ENCODE measurements at regions not wholly inside any gene's neighbourhood (a gene's known extent, or its start where the extent isn't known, plus 50 kb on each side); places are given as distances from the start of the nearest gene placed in this dataset.

DNA sequence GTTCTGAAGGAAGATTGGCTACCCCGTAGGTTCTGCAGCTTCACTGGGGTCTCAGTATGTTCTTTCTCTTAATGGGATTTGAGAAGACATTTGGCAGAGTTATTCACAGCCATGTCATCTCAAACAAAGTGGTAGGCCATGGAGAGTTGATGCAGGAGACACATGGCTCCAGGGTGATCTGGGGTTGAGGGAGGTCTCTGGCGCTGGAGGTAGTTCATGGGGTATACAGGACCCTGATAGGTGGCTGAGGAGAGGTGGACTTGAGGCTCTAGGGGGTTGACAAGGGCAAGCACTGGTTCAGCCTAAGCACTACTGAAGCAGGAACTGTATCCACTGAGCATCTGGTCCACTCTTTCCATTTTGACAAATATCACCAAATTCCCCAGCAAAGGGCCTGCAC lies 100.4 kb downstream of the C1orf94 start:
- WGBS, 2 donors (ENCODE audit: low coverage in 1 of 2), result 76% methylated on average over 2 of the region's 2 CpGs; no CpG with 5 or more reads in 1 of the 2 donors
- Histone ChIP-seq H3K9me3 (no peaks in the 10 kb centered on the region), H3K27me3 (no peaks in the 10 kb centered on the region), H3K4me3 (no peak overlapping the region), H3K27ac (no peak overlapping the region), H3K4me1 (no peaks in the 10 kb centered on the region), H3K36me3 (no peaks in the 10 kb centered on the region)
- no peak for DNase-seq
- intact Hi-C loops (cut with DNase I; ENCODE audit: low total_unique reads), result no loop called here
- in situ Hi-C loops (cut with MboI; ENCODE audit: low pct_ligation_motif_present in 1 of 4, low pct_unique_long_range_greater_than_20kb in 1 of 4, low sequenced_read_pairs in 3 of 4), result no loop called here
- TF ChIP-seq POLR2A (IDR thresholded peaks at IDR 0.05) (no peak), POLR2AphosphoS5 (IDR thresholded peaks at IDR 0.05) (no peak)
- TF ChIP-seq, protein P1, sequence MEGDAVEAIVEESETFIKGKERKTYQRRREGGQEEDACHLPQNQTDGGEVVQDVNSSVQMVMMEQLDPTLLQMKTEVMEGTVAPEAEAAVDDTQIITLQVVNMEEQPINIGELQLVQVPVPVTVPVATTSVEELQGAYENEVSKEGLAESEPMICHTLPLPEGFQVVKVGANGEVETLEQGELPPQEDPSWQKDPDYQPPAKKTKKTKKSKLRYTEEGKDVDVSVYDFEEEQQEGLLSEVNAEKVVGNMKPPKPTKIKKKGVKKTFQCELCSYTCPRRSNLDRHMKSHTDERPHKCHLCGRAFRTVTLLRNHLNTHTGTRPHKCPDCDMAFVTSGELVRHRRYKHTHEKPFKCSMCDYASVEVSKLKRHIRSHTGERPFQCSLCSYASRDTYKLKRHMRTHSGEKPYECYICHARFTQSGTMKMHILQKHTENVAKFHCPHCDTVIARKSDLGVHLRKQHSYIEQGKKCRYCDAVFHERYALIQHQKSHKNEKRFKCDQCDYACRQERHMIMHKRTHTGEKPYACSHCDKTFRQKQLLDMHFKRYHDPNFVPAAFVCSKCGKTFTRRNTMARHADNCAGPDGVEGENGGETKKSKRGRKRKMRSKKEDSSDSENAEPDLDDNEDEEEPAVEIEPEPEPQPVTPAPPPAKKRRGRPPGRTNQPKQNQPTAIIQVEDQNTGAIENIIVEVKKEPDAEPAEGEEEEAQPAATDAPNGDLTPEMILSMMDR (IDR thresholded peaks at IDR 0.05), result no peak

DNA sequence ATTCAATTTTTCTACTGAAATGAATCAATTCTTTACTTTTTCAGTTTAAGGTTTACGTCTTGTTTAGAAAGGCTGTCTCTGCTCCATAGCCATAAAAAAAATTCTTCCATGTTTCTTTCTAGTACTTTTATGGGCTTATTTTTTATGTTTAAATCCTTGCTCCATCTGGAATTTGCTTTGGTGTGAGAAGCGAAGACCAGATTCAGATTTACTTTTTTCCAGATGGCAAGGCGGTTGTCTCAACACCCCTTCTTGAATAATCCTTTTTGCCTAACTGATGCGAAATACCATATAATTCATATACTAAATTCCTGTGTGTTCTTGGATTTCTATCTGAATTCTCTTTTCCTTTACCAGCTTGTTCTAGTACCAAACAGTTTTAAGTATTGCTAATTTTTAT lies 101.5 kb downstream of the C1orf94 start:
- DNase-seq, result no peak
- intact Hi-C loops (cut with DNase I; ENCODE audit: low total_unique reads), result no loop called here
- no peaks in the 10 kb centered on the region for H3K36me3 ChIP-seq
- no peak overlapping the region for H3K27ac ChIP-seq
- H3K4me1 ChIP-seq, result no peaks in the 10 kb centered on the region
- 75 to 81% methylated on average over 4 of the region's 4 CpGs for WGBS, 2 donors (ENCODE audit: low coverage in 1 of 2)
- TF ChIP-seq POLR2A (IDR thresholded peaks at IDR 0.05), result no peak
- no peak for TF ChIP-seq POLR2AphosphoS5 (IDR thresholded peaks at IDR 0.05)
- TF ChIP-seq, protein P1 (IDR thresholded peaks at IDR 0.05), result no peak
- no peak for TF ChIP-seq EP300 (IDR thresholded peaks at IDR 0.05; ENCODE audit: low read depth)
- H3K27me3 ChIP-seq, result peaks cover 3% of the 10 kb centered on the region
- H3K4me3 ChIP-seq, result no peak overlapping the region
- in situ Hi-C loops (cut with MboI; ENCODE audit: low pct_ligation_motif_present in 1 of 4, low pct_unique_long_range_greater_than_20kb in 1 of 4, low sequenced_read_pairs in 3 of 4), result no loop called here
- H3K9me3 ChIP-seq, result no peaks in the 10 kb centered on the region

DNA sequence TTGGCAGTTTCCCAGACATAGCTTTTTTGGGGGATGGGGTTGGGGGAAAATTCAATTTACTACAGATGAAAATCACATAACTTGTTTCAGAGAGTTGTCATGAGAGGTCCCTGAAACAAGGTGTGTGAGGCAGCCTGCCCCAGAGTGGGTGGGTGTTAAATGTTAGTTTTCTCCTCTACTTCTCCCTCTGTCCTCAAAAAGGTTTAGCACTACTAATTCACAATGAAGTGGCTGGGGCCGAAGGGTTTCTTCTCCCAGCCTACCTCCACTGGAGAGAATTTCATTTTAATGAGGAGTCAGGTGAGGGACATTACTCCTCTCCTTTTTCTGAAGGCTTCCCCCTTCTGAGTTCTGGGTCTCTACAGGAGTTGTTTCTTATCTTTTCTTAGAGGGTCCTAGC lies 103.3 kb downstream of the C1orf94 start:
- TF ChIP-seq, protein P1 (IDR thresholded peaks at IDR 0.05), result no peak
- no peak for TF ChIP-seq POLR2A (IDR thresholded peaks at IDR 0.05)
- TF ChIP-seq EP300 (IDR thresholded peaks at IDR 0.05; ENCODE audit: low read depth), result no peak
- no peak for TF ChIP-seq POLR2AphosphoS5 (IDR thresholded peaks at IDR 0.05)
- H3K4me3 ChIP-seq, result no peak overlapping the region
- no peak for DNase-seq
- intact Hi-C loops (cut with DNase I; ENCODE audit: low total_unique reads), result no loop called here
- no peak overlapping the region for H3K27ac ChIP-seq
- in situ Hi-C loops (cut with MboI; ENCODE audit: low pct_ligation_motif_present in 1 of 4, low pct_unique_long_range_greater_than_20kb in 1 of 4, low sequenced_read_pairs in 3 of 4), result no loop called here
- H3K36me3 ChIP-seq, result no peaks in the 10 kb centered on the region
- no peaks in the 10 kb centered on the region for H3K4me1 ChIP-seq
- H3K27me3 ChIP-seq, result peaks cover 3% of the 10 kb centered on the region
- 85 to 100% methylated on average over 1 of the region's 1 CpG for WGBS, 2 donors (ENCODE audit: low coverage in 1 of 2)
- no peaks in the 10 kb centered on the region for H3K9me3 ChIP-seq

DNA sequence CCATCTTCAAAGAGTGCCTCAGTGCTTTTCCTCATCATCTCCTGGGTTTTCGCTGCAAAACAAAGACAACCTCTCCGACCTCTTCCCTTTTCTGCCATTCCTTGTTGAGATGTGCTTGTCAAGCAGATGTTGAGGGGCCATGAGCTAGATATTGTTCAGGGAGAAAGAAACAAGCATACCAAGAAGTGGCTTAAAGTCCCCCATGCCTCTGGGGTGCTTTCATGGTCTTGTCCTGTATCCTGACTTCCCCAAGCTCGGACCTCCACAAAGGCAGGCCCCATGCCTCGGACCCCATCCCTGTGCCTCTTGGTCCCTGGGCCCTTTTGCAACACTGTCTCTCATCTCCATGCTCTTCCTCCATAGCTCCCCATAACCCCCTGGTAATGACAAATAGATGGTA lies 103.8 kb downstream of the C1orf94 start:
- Histone ChIP-seq H3K4me3 (no peak overlapping the region), H3K36me3 (no peaks in the 10 kb centered on the region), H3K4me1 (no peaks in the 10 kb centered on the region), H3K27me3 (peaks cover 3% of the 10 kb centered on the region), H3K9me3 (no peaks in the 10 kb centered on the region), H3K27ac (no peak overlapping the region)
- no peak for DNase-seq
- intact Hi-C loops (cut with DNase I; ENCODE audit: low total_unique reads) (no loop called here), in situ Hi-C loops (cut with MboI; ENCODE audit: low pct_ligation_motif_present in 1 of 4, low pct_unique_long_range_greater_than_20kb in 1 of 4, low sequenced_read_pairs in 3 of 4) (no loop called here)
- TF ChIP-seq EP300 (IDR thresholded peaks at IDR 0.05; ENCODE audit: low read depth), result no peak
- TF ChIP-seq POLR2AphosphoS5 (IDR thresholded peaks at IDR 0.05), result no peak
- TF ChIP-seq POLR2A (IDR thresholded peaks at IDR 0.05), result no peak
- TF ChIP-seq, protein P1 (IDR thresholded peaks at IDR 0.05), result no peak
- 80 to 95% methylated on average over 4 of the region's 4 CpGs for WGBS, 2 donors (ENCODE audit: low coverage in 1 of 2)
